GM18511 (cell line): ENCODE measurements at regions not wholly inside any gene's neighbourhood (a gene's known extent, or its start where the extent isn't known, plus 50 kb on each side); places are given as distances from the start of the nearest gene placed in this dataset.
"Not testable (repeated sequence)": the region's sequence is repeated elsewhere in the genome, so short reads cannot be mapped to it uniquely, and the experiment has no call there.

Source experiments
- ATAC-seq: cut with Tn5 transposase; IDR thresholded peaks from one replicate; pipeline ENCODE4 v1.9.1; 2021; ENCODE audit warnings: mild to moderate bottlenecking, moderate library complexity; ENCODE audit not compliant: unreplicated experiment

DNA sequence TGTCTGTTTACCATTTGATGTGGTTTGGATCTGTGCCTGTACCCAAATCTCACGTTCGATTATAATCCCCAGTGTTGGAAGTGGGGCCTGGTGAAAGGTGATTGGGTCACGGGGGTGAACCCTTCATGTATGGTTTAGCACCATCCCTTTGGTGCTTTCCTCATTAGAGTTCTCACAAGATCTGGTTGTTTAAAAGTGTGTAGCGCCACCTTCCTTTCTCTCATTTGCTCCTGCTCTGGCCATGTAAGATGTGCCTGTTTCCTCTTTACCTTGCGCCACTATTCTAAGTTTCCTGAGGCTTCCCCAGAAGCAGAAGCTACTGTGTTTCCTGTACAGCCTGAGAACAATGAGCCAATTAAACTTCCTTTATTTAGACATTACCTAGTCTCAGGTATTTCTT, 610.7 kb upstream of the ADGRL3 start:
- no peak for ATAC-seq

DNA sequence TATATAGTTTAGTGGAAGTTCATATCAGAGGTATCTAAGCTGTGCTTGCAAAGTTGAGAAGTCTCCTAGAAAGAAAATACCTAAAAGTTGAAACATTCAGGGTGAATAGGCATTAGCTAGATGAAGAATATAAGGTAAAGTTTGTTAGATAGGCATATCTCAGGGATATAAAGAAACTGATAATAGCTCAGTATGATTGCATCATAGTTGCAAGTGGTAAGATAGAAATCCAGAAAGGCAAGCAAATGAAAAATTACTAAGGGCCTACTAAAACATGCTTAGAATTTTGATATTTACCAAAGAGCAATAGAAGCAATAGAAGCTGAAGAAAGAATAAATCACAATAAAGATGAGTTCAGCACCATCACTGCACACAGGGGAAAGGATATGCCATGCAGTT, 610.0 kb upstream of the ADGRL3 start:
- no peak for ATAC-seq

DNA sequence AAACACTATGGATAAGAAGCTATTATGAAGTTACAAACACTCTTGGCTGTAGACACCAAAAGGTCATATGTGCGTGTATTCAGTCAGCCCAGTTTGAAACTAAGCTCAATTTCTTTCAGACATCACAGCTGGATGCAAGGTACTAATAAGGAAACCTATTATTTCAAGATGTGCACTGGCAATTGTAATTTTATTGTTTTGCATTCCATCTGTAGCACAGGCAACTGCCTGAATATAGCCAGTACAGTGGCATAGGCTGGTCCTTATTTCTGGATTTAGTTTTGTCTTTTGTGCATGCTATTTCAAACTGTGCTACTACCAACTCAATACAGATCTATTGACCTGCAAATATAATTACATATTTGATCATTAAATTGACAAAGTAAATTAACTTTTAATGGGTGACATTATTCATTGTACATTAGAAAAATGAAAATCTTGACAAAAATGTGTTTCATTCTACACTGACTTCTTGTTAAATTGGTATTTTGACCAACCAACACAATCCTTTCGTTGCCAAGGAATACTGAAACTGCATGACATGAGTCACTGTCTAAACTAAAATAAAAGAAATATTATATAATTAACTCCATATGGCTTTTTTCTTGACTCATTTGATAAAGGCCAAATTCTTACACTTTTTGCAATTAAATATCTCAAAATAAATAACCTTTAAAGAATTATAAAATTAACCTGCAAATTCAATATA, 594.3 kb upstream of the ADGRL3 start:
- ATAC-seq: no peak

DNA sequence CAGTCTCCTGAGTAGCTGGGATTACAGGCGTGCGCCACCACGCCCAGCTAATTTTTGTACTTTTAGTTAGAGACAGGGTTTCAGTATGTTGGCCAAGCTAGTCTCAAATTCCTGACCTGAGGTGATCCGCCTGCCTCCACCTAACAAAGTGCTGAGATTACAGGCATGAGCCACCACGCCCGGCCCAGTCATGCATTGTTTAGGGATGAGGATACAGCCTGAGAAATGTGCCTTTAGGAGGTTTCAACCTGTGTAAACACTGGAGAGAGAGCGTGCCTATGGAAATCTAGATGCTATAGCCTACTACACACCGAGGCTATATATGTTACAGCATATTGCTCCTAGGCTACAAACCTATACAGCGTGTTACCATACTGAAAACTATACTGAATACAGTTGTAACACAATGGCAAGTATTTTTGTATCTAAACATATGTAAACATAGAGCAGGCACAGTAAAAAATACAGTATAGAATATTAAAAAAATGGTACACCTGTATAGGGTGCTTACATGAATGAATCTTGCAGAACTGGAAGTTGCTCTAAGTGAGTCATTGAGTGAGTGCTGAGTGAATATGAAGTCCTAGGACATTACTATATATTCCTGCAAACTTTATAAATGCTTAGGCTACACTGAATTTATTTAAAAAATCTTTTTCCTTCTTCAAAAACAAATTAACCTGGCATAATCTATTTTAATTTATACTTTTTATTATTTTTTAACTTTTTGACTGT, 588.2 kb upstream of the ADGRL3 start:
- ATAC-seq: no peak

DNA sequence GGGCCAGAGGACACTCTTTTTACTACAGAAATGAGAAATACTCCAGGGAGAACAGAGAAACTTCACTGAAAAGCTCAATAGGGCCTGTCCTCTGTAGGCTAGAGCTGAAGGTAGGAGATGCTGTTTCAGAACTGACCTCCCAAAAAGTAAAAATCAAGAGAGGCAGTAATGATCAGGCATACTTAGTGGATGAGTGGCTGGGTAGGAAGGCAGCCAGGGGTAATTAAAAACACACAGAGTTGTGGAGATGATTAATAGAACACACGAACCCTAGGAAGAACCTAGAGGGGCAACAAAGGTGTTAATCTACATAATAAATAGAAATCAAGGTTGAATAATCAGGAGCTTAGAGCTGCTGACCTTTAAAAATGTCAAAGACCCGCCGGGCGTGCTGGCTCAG, 582.4 kb upstream of the ADGRL3 start:
- no peak for ATAC-seq

DNA sequence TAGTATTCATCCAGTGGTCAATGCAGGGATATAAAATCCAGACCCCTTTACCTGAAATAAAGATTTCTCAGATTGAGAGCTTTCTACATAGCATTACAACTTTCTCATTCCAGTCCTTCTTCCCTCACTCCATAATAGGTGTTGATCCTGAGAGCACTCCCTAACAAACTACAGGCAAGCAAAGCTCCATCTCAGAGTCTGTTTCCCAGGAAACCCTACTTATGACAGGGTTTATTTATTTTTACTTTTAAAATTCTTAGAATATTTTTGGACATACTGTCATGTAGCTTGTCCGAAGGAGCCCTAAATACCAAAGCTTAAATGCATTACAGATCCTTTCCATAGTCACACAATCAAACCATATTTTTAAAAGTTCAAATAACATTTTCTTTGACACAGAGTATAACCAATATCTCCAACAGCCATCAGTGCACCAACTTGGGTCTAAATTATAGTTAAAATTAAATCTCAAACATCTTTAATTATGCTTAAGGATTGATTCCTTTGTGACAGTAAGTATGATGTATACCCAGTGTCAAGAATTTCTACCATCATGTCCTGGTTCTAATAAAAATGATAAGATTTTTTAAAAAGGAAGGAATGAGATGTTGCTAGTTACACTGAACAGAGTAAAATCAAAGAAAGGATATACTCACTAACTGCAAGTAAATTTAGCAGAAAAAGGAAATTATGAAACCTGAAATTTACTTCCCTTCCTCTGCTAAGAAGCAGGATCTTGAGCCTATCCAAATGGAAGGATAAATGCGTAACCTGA, 580.4 kb upstream of the ADGRL3 start:
- ATAC-seq: no peak

DNA sequence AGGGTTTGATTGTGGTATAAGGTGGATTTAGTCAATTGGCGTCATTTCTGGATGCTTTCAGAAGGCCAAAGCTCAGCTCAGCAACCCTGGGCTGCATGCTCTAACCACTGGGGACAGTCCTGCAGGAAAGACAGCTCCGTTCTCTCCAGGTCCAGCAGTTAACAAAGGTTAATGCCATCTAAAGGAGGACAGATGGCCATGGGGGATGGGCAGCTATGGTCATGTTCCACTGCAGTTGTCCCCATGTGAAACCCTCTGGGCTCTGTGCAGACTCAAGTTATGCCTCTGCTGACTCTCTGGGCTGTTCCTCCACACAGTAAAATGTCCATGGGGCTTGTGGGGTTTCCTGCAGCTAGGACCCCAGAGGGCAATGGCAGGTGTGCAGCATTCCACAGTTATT, 562.1 kb upstream of the ADGRL3 start:
- ATAC-seq: no peak

DNA sequence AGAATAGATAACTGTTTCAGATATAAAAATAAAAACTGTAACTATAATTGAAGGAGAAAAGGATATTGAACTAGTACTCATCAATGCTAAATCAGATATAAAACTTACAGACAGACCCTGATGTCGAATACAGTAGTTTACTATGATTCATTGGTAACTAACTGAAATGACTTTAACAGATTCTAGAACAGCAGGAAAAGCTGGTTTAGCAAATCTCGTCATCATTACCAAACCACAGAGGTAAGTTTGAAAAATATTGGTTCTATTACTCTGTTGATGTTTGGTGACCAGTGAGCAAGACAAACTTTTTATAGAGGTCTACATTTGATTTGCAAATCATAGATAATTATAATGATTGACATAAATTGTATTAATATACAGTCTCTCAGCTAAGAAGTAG, 551.4 kb upstream of the ADGRL3 start:
- no peak for ATAC-seq

DNA sequence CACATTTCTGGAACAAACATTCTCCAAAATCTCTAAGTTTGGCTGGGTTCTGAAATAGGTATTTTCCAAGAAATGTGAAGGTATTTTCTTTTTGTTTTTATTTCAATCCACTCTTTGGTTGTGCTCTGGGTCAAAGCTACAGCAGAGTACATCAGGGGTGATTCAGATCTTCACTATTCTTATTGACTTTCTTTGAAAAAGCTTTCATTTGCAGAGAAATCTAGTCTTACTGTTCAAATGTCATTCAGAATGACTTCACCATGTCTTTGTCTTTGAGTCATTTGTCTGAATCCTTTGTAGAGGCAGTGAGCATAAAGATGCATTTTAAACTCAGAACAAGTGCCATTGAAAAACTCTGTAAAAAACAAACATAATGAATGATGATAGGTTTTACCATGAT, 547.2 kb upstream of the ADGRL3 start:
- no peak for ATAC-seq

DNA sequence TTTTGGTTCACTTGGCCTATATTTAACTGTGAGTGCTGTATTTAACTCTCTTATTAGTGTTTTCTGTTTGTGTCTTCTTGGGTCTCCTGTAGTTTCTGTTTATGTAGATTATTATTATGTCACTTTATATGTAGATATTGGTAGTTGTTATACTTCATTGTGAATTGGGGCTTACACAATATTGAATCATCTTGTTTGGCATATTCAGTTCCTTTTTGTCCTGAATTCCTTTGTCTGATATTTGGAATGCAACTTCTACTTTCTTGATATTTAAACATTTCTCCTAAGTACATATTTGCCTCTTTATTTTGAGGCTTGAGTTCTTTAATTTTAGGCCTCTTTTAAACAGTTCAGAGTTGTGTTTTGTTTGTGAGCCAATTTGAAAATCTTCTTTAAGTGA, 544.8 kb upstream of the ADGRL3 start:
- ATAC-seq: no peak

DNA sequence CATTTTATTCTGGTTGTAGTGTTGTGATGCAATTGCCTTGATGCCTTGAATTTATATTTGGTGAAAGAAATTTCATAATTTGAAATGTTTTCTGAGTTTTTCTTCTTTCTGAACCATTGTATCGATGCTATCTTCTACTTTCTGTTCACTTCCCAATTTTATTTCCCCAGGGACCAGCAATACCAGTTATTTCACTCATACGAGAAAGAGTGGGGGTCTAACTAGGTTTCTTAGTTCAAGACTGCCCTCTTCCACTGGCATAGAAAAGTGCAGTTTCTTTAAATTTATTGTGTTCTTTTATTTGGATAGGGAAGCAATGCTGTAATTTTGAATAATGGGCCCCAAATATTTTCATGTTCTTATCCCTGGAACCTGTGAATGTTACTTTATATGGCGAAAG, 544.0 kb upstream of the ADGRL3 start:
- ATAC-seq: no peak

DNA sequence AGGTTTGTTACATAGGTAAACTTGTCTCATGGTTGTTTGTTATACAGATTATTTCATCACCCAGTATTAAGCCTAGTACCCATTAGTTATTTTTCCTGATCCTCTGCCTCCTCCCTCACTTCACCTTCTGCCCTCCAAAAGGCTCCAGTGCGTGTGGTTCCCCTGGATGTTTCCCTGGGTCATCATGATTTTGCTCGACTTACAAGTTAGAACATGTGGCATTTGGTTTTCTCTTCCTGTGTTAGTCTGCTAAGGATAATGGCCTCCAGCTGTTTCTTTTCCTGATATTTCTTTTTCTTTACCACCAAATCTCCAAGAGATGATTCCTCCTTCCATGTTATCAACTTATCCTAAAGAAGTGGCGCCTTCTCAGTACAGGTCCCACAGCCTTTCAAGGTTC, 543.1 kb upstream of the ADGRL3 start:
- no peak for ATAC-seq

DNA sequence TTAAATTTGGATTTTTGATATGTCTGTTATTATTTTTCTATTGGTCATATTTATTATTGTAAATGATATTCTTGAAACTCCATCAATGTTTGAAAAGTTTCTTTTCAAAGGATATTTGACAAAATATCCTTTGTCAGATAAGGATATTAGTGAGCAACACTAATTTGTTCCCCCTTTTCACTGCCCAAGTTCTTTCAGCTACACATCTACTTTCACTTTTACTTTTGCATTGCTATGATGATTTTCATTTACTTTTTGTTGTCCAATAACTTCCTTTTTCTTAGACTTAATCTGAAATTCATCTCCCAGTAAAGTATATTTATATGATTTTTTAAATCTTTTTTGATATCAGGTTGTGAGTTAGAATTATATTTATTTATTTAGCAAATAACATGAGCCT, 542.3 kb upstream of the ADGRL3 start:
- no peak for ATAC-seq

DNA sequence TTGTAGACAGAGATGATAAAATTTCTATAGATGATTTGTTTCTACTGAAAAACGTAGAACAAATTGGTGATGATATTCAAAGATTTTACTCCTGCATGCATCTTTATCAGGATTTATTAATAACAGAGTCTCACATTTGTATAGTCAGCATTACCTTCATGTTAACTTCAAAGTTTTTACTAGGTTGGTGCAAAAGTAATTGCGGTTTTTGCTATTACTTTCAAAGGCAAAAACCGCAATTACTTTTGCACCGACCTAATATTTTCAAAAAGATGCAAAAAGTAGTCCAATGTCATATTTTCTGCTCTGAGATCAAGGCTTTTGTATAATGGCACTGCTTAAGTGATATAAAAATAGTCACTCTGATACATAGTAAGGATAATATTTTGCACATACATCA, 536.4 kb upstream of the ADGRL3 start:
- ATAC-seq: no peak

DNA sequence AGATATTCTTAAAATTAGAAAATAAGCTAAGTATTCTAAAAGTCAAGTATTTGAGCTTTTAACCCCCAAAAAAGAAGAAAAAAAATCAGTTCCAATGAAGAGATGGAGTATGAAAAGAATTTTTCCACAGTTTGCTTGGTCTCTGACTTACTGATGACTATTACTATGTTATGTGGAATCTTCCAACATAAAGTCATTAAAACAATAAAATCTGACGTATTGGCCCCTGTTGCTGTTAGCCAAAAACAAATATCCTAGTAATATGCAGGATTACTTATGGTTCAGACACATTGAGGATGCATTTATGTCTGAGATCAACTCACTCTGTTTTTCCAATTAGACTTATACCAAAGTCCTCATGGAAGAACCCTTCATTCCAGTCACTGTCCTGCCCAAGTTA, 517.2 kb upstream of the ADGRL3 start:
- ATAC-seq: no peak

DNA sequence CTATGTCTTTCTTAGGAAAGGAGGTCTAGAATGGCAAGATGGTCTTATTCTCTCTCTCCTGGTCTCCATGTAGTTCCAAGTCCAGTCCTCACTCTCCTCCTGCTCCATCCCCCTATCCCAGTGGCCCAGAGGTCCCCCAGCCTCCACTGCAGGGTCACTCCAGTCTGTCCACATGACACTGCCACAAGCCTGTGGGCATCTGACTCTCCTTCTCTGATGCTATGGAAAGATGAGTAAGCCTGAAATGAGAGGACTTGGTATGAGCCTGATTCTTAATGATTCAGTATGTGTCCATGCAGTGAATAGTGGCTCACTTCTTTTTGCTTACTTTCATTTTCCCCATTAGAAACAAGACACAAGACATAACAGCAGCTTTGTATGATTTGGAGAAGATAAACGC, 516.8 kb upstream of the ADGRL3 start:
- no peak for ATAC-seq

DNA sequence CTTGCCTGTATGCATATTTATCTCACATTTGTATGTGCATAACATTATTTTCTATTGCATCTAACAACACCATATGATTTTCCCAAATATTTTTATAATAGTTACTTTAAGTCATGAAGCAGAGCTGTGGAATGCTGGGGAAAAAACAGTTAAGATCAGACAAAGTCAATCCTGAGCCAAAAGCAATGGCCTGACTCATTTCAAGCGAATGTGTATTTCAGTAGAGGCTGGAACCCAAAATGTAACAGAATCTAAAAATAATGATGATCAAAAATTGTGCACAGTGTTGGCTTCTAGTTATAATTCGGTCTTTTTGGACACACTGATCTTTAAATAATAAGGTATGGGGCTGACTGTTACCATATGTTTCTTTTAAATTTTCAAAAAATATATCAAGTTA, 516.2 kb upstream of the ADGRL3 start:
- no peak for ATAC-seq

DNA sequence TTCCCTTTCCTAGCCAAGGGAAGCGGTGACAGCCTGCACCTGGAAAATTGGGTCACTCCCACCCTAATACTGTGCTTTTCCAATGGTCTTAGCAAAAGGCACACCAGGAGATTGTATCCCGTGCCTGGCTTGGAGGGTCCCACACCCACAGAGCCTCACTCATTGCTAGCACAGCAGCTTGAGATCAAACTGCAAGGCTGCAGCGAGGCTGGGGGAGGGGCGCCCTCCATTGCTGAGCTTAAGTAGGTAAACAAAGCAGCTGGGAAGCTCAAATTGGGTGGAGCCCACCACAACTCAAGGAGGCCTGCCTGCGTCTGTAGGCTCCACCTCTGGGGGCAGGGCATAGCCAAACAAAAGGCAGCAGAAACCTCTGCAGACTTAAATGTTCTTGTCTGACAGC, 504.1 kb upstream of the ADGRL3 start:
- ATAC-seq: not testable (repeated sequence)

DNA sequence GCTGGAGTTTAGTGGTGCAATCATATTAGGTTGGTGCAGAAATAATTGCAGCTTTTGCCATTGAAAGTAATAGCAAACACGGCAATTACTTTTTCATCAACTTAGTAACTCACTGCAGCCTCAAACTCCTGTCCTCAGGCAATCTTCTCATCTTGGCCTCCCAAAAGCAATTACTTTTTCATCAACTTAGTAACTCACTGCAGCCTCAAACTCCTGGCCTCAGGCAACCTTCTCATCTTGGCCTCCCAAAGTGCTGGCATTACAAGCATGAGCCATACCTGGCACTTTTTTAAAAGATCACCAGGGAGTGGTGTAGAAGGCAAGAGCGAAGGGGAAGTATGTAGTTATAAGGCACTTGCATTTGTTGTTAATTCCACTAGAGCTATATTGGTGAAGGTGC, 491.1 kb upstream of the ADGRL3 start:
- no peak for ATAC-seq

DNA sequence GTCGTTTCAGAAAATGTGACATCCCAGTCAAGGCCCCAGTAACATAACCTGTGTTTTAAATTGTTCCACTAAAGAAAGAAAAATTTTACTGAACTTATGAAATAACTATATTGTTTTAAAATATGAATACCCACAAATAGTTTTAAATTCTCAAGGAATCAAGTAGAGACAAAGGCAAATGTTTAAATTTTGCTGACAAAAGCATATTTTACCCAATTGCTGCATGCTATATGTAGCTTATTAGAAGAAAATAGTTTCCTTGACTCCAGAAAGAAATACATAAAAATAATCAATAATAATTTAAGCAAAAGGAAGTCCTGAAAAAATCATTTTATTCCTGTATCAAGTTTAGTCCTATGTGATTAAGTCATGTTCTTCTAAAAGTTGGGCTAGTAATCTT, 481.3 kb upstream of the ADGRL3 start:
- ATAC-seq: no peak

DNA sequence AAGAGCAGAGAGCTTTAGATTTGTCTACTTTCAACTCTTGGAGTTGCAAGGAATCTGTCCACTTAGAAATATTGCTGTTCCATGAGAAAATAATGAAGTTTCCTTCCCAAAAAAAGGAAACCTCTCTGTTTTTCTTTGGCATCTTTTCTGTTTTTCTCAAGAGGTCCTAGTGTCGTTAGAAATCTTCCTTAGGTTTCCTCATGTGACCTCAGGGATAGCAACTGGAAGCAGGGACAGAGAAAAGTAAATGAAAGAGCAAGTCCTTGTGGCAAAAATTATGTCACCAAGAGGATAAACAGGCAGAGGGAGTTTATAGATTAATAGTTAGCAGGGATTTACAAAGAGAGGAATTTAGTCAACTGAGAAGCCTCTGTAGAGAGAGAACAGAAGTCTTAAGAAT, 478.4 kb upstream of the ADGRL3 start:
- no peak for ATAC-seq

DNA sequence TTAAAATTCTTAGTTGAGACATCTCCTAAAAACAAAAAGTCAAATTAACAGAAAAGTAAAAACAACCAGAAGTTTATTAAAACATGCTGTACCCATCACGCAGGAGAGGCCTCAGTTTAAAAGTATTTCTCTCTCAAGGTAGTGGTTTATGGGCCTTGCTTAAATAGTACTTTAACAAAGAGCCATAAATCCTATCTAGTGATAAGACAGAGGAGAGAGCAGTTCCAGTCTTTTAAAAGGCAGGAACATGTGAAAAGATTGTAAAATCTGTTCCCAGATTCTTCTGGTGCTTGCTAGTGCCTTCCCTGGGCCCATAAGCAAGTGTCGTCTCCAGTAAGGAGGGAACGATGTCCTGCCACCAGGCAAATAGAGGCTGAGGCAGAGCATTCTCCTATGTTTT, 476.3 kb upstream of the ADGRL3 start:
- ATAC-seq: no peak
